IPS-18a (cell line): ENCODE measurements at regions not wholly inside any gene's neighbourhood (a gene's known extent, or its start where the extent isn't known, plus 50 kb on each side); places are given as distances from the start of the nearest gene placed in this dataset.

ENCODE experiments used
- H3K27ac ChIP-seq: one replicate; pipeline ENCODE4 v1.5.1; 2013; ENCODE audit warnings: low read length
- H3K27me3 ChIP-seq: one replicate; pipeline ENCODE4 v1.6.1; 2013; ENCODE audit warnings: mild to moderate bottlenecking, low read length; ENCODE audit not compliant: control insufficient read depth, insufficient read depth
- H3K36me3 ChIP-seq: one replicate; pipeline ENCODE4 v1.6.1; 2013; ENCODE audit warnings: low read depth, low read length; ENCODE audit not compliant: control insufficient read depth
- H3K4me1 ChIP-seq: one replicate; pipeline ENCODE4 v1.6.1; 2013; ENCODE audit warnings: low read depth, low read length; ENCODE audit not compliant: control insufficient read depth
- H3K4me3 ChIP-seq: one replicate; pipeline ENCODE4 v1.5.1; 2013; ENCODE audit warnings: low read length
- H3K9ac ChIP-seq: one replicate; pipeline ENCODE4 v1.6.1; 2013; ENCODE audit warnings: mild to moderate bottlenecking, low read length, moderate library complexity
- H3K9me3 ChIP-seq: one replicate; pipeline ENCODE4 v1.6.1; 2013; ENCODE audit warnings: low read depth, low read length; ENCODE audit not compliant: control insufficient read depth

- H3K9me3 ChIP-seq: no peaks in the 10 kb centered on the region
- H3K36me3 ChIP-seq: no peaks in the 10 kb centered on the region
- H3K27me3 ChIP-seq: no peaks in the 10 kb centered on the region
- no peak overlapping the region for H3K9ac ChIP-seq
- H3K27ac ChIP-seq: no peak overlapping the region
- H3K4me3 ChIP-seq: no peak overlapping the region
- H3K4me1 ChIP-seq: no peaks in the 10 kb centered on the region
Observed at GRCh38 chr13:37490176-37490779, 108.3 kb downstream of the POSTN start.

- Histone ChIP-seq H3K9me3 (no peaks in the 10 kb centered on the region), H3K36me3 (no peaks in the 10 kb centered on the region), H3K27me3 (no peaks in the 10 kb centered on the region), H3K4me3 (no peak overlapping the region), H3K27ac (no peak overlapping the region), H3K9ac (no peak overlapping the region), H3K4me1 (no peaks in the 10 kb centered on the region)
Observed at GRCh38 chr13:37488726-37489125, 109.8 kb downstream of the POSTN start.

GRCh38 chr13:37486171-37486681 is 112.3 kb downstream of the POSTN start:
- H3K9ac ChIP-seq: no peak overlapping the region
- H3K36me3 ChIP-seq: no peaks in the 10 kb centered on the region
- H3K27me3 ChIP-seq: no peaks in the 10 kb centered on the region
- H3K9me3 ChIP-seq: no peaks in the 10 kb centered on the region
- H3K4me3 ChIP-seq: no peak overlapping the region
- no peaks in the 10 kb centered on the region for H3K4me1 ChIP-seq
- no peak overlapping the region for H3K27ac ChIP-seq

GRCh38 chr13:37485756-37486155 is 112.8 kb downstream of the POSTN start:
- H3K4me3 ChIP-seq: no peak overlapping the region
- H3K27ac ChIP-seq: no peak overlapping the region
- no peaks in the 10 kb centered on the region for H3K36me3 ChIP-seq
- no peaks in the 10 kb centered on the region for H3K9me3 ChIP-seq
- H3K9ac ChIP-seq: no peak overlapping the region
- no peaks in the 10 kb centered on the region for H3K27me3 ChIP-seq
- H3K4me1 ChIP-seq: no peaks in the 10 kb centered on the region

- H3K27ac ChIP-seq: no peak overlapping the region
- H3K4me1 ChIP-seq: no peaks in the 10 kb centered on the region
- H3K9me3 ChIP-seq: no peaks in the 10 kb centered on the region
- no peaks in the 10 kb centered on the region for H3K36me3 ChIP-seq
- no peak overlapping the region for H3K4me3 ChIP-seq
- no peak overlapping the region for H3K9ac ChIP-seq
- no peaks in the 10 kb centered on the region for H3K27me3 ChIP-seq
Observed at GRCh38 chr13:37484056-37484455, 114.5 kb downstream of the POSTN start.

- Histone ChIP-seq H3K27me3 (no peaks in the 10 kb centered on the region), H3K9me3 (no peaks in the 10 kb centered on the region), H3K9ac (no peak overlapping the region), H3K36me3 (no peaks in the 10 kb centered on the region), H3K4me1 (no peaks in the 10 kb centered on the region), H3K4me3 (no peak overlapping the region), H3K27ac (no peak overlapping the region)
Observed at GRCh38 chr13:37482331-37482730, 116.2 kb downstream of the POSTN start.

- Histone ChIP-seq H3K9me3 (no peaks in the 10 kb centered on the region), H3K36me3 (no peaks in the 10 kb centered on the region), H3K4me1 (no peaks in the 10 kb centered on the region), H3K27me3 (no peaks in the 10 kb centered on the region), H3K9ac (no peak overlapping the region), H3K4me3 (no peak overlapping the region), H3K27ac (no peak overlapping the region)
Observed at GRCh38 chr13:37481885-37482227, 116.7 kb downstream of the POSTN start.

- H3K9me3 ChIP-seq: no peaks in the 10 kb centered on the region
- no peak overlapping the region for H3K4me3 ChIP-seq
- no peak overlapping the region for H3K27ac ChIP-seq
- no peaks in the 10 kb centered on the region for H3K36me3 ChIP-seq
- H3K4me1 ChIP-seq: no peaks in the 10 kb centered on the region
- H3K27me3 ChIP-seq: no peaks in the 10 kb centered on the region
- no peak overlapping the region for H3K9ac ChIP-seq
Observed at GRCh38 chr13:37481011-37481884, 117.3 kb downstream of the POSTN start.

GRCh38 chr13:37479916-37480315 is 118.7 kb downstream of the POSTN start:
- H3K9ac ChIP-seq: no peak overlapping the region
- H3K27me3 ChIP-seq: no peaks in the 10 kb centered on the region
- peaks cover 5% of the 10 kb centered on the region for H3K4me1 ChIP-seq
- H3K9me3 ChIP-seq: no peaks in the 10 kb centered on the region
- H3K4me3 ChIP-seq: no peak overlapping the region
- no peak overlapping the region for H3K27ac ChIP-seq
- H3K36me3 ChIP-seq: no peaks in the 10 kb centered on the region

GRCh38 chr13:37476874-37477273 is 121.7 kb downstream of the POSTN start:
- Histone ChIP-seq H3K4me3 (no peak overlapping the region), H3K27me3 (no peaks in the 10 kb centered on the region), H3K27ac (no peak overlapping the region), H3K4me1 (peaks cover 5% of the 10 kb centered on the region), H3K36me3 (no peaks in the 10 kb centered on the region), H3K9me3 (no peaks in the 10 kb centered on the region), H3K9ac (no peak overlapping the region)

- H3K4me3 ChIP-seq: no peak overlapping the region
- no peak overlapping the region for H3K9ac ChIP-seq
- no peaks in the 10 kb centered on the region for H3K27me3 ChIP-seq
- H3K36me3 ChIP-seq: no peaks in the 10 kb centered on the region
- H3K4me1 ChIP-seq: peaks cover 5% of the 10 kb centered on the region
- no peak overlapping the region for H3K27ac ChIP-seq
- no peaks in the 10 kb centered on the region for H3K9me3 ChIP-seq
Observed at GRCh38 chr13:37475966-37476365, 122.6 kb downstream of the POSTN start.

GRCh38 chr13:37475151-37475550 is 123.4 kb downstream of the POSTN start:
- Histone ChIP-seq H3K36me3 (no peaks in the 10 kb centered on the region), H3K9me3 (no peaks in the 10 kb centered on the region), H3K4me1 (peaks cover 5% of the 10 kb centered on the region), H3K27me3 (no peaks in the 10 kb centered on the region), H3K4me3 (no peak overlapping the region), H3K9ac (no peak overlapping the region), H3K27ac (no peak overlapping the region)
